OCI-LY3 (cell line): ENCODE measurements at regions not wholly inside any gene's neighbourhood (a gene's known extent, or its start where the extent isn't known, plus 50 kb on each side); places are given as distances from the start of the nearest gene placed in this dataset.

Source experiments
- H2AFZ ChIP-seq: fragments of 200-600, 300-600 bp; shearing (Covaris generic); 2 replicates; pipeline ENCODE4 v1.6.0; 2014; ENCODE audit warnings: antibody characterized with exemption, low read depth, low read length
- H3K27ac ChIP-seq: fragments of 200-600, 300-600 bp; sonication (generic); 2 replicates; pipeline ENCODE4 v1.5.1; 2014; ENCODE audit warnings: mild to moderate bottlenecking, low read length, moderate library complexity, mixed read lengths
- H3K27me3 ChIP-seq: fragments of 200-600, 300-600 bp; sonication (generic); 2 replicates; pipeline ENCODE4 v1.6.1; 2014; ENCODE audit warnings: low read depth, low read length, mixed read lengths
- H3K36me3 ChIP-seq: fragments of 200-600, 300-600 bp; sonication (generic); replicated peaks from 2 replicates; pipeline ENCODE3; 2014; ENCODE audit warnings: low read depth, low read length, mixed read lengths
- H3K4me1 ChIP-seq: fragments of 300-600, 200-600 bp; sonication (generic); 2 replicates; pipeline ENCODE4 v1.6.1; 2014; ENCODE audit warnings: low read length, mixed read lengths
- H3K4me2 ChIP-seq: fragments of 200-600, 300-600 bp; sonication (generic); 2 replicates; pipeline ENCODE4 v1.6.1; 2014; ENCODE audit warnings: low read length, mixed read lengths
- H3K4me3 ChIP-seq: fragments of 300-600, 200-600 bp; sonication (generic); 2 replicates; pipeline ENCODE4 v1.5.1; 2014; ENCODE audit warnings: antibody characterized with exemption, mild to moderate bottlenecking, low read length, moderate library complexity
- H3K79me2 ChIP-seq: fragments of 300-600, 200-600 bp; shearing (Covaris generic); 2 replicates; pipeline ENCODE4 v1.6.1; 2014; ENCODE audit warnings: mild to moderate bottlenecking, low read length, mixed read lengths
- H3K9ac ChIP-seq: fragments of 300-600, 200-600 bp; shearing (Covaris generic); 2 replicates; pipeline ENCODE4 v1.6.0; 2014; ENCODE audit warnings: mild to moderate bottlenecking, low read length, moderate library complexity
- H3K9me3 ChIP-seq: fragments of 200-600, 300-600 bp; shearing (Covaris generic); 2 replicates; pipeline ENCODE4 v1.6.1; 2014; ENCODE audit warnings: low read length, mixed read lengths; ENCODE audit not compliant: insufficient read depth
- H4K20me1 ChIP-seq: fragments of 200-600, 300-600 bp; sonication (generic); 2 replicates; pipeline ENCODE4 v1.6.1; 2016; ENCODE audit warnings: low read length, mixed read lengths; ENCODE audit not compliant: insufficient read depth
- CTCF ChIP-seq: fragments of 200-600, 300-600 bp; sonication (generic); IDR thresholded peaks from 2 replicates; pipeline ENCODE4 v1.5.1; 2014; ENCODE audit warnings: antibody characterized with exemption, low read length, low read depth
- EZH2phosphoT487 ChIP-seq: fragments of 200-600 bp; shearing (Covaris generic); IDR thresholded peaks from 2 replicates; pipeline ENCODE4 v1.6.1; 2018; ENCODE audit warnings: antibody characterized with exemption, mixed run types, low read depth

- no peak overlapping the region for H3K27ac ChIP-seq
- H3K9me3 ChIP-seq: peaks cover 4% of the 10 kb centered on the region; the same call in 1 of the 2 replicates
- H3K27me3 ChIP-seq: no peaks in the 10 kb centered on the region
- no peak overlapping the region for H2AFZ ChIP-seq
- no peaks in the 10 kb centered on the region for H3K36me3 ChIP-seq
- H3K4me1 ChIP-seq: 0 out of 2 replicates have a peak, but pooled peaks cover 2% of the 10 kb centered on the region
- no peak overlapping the region for H3K9ac ChIP-seq
- H3K79me2 ChIP-seq: no peaks in the 10 kb centered on the region
- H4K20me1 ChIP-seq: no peaks in the 10 kb centered on the region
- TF ChIP-seq CTCF (no peak), EZH2phosphoT487 (no peak)
- no peak overlapping the region for H3K4me2 ChIP-seq
- no peak overlapping the region for H3K4me3 ChIP-seq
Observed at GRCh38 chr9:80059979-80060378, 488.2 kb downstream of the TLE4 start.

- TF ChIP-seq EZH2phosphoT487 (no peak), CTCF (no peak)
- Histone ChIP-seq H3K36me3 (no peaks in the 10 kb centered on the region), H3K9me3 (peaks cover 4% of the 10 kb centered on the region; the same call in 1 of the 2 replicates), H3K79me2 (no peaks in the 10 kb centered on the region), H3K27me3 (no peaks in the 10 kb centered on the region), H3K27ac (no peak overlapping the region), H3K4me3 (no peak overlapping the region), H4K20me1 (no peaks in the 10 kb centered on the region), H3K9ac (no peak overlapping the region), H3K4me2 (no peak overlapping the region), H3K4me1 (0 out of 2 replicates have a peak, but pooled peaks cover 2% of the 10 kb centered on the region), H2AFZ (no peak overlapping the region)
Observed at GRCh38 chr9:80059191-80059590, 487.4 kb downstream of the TLE4 start.

GRCh38 chr9:80052830-80053229 is 481.1 kb downstream of the TLE4 start:
- Histone ChIP-seq H3K4me2 (no peak overlapping the region), H3K9me3 (peaks cover 10% of the 10 kb centered on the region; the same call in 1 of the 2 replicates), H3K9ac (no peak overlapping the region), H2AFZ (no peak overlapping the region), H3K27me3 (no peaks in the 10 kb centered on the region), H4K20me1 (no peaks in the 10 kb centered on the region), H3K36me3 (no peaks in the 10 kb centered on the region), H3K79me2 (no peaks in the 10 kb centered on the region), H3K4me3 (no peak overlapping the region), H3K27ac (no peak overlapping the region), H3K4me1 (no peaks in the 10 kb centered on the region)
- TF ChIP-seq EZH2phosphoT487: no peak
- no peak for TF ChIP-seq CTCF

GRCh38 chr9:80049096-80049782 is 477.5 kb downstream of the TLE4 start:
- Histone ChIP-seq H4K20me1 (no peaks in the 10 kb centered on the region), H3K4me1 (no peaks in the 10 kb centered on the region), H2AFZ (no peak overlapping the region), H3K9ac (no peak overlapping the region), H3K9me3 (peaks cover 10% of the 10 kb centered on the region; the same call in 1 of the 2 replicates), H3K27ac (no peak overlapping the region), H3K27me3 (no peaks in the 10 kb centered on the region), H3K36me3 (no peaks in the 10 kb centered on the region), H3K79me2 (no peaks in the 10 kb centered on the region), H3K4me2 (no peak overlapping the region), H3K4me3 (no peak overlapping the region)
- no peak for TF ChIP-seq EZH2phosphoT487
